ENCODE measurements at regions not wholly inside any gene's neighbourhood (a gene's known extent, or its start where the extent isn't known, plus 50 kb on each side); places are given as distances from the start of the nearest gene placed in this dataset.
"Not testable (repeated sequence)": the region's sequence is repeated elsewhere in the genome, so short reads cannot be mapped to it uniquely, and the experiment has no call there.

DNA sequence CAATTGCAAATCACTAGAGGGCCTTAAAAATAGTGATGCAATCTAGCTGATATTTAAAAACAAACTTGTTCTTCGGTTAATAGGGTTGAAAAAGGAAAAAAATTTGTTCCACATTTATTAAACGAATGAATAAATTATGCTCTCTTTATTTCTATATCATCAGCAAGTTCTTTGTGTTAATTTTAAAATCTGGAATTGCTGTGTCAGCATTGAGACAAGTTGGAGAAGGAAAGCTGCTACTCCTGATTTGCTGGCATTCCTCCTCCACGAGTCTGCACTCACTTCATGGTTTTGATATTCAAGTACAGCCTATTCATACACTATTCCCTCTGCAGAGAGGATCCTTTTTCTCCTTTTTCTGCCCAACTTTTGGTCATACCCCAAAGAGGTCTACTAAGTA is 117.6 kb downstream of the MRPL39 start:
- H3K4me3 ChIP-seq (ENCODE audit: low read depth, low read length): no peak overlapping the region
- no peak for DNase-seq (ENCODE audit: low read depth)
- TF ChIP-seq, protein P1, sequence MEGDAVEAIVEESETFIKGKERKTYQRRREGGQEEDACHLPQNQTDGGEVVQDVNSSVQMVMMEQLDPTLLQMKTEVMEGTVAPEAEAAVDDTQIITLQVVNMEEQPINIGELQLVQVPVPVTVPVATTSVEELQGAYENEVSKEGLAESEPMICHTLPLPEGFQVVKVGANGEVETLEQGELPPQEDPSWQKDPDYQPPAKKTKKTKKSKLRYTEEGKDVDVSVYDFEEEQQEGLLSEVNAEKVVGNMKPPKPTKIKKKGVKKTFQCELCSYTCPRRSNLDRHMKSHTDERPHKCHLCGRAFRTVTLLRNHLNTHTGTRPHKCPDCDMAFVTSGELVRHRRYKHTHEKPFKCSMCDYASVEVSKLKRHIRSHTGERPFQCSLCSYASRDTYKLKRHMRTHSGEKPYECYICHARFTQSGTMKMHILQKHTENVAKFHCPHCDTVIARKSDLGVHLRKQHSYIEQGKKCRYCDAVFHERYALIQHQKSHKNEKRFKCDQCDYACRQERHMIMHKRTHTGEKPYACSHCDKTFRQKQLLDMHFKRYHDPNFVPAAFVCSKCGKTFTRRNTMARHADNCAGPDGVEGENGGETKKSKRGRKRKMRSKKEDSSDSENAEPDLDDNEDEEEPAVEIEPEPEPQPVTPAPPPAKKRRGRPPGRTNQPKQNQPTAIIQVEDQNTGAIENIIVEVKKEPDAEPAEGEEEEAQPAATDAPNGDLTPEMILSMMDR (conservative IDR thresholded peaks at IDR 0.05; ENCODE audit: low read depth, low read length): no peak

DNA sequence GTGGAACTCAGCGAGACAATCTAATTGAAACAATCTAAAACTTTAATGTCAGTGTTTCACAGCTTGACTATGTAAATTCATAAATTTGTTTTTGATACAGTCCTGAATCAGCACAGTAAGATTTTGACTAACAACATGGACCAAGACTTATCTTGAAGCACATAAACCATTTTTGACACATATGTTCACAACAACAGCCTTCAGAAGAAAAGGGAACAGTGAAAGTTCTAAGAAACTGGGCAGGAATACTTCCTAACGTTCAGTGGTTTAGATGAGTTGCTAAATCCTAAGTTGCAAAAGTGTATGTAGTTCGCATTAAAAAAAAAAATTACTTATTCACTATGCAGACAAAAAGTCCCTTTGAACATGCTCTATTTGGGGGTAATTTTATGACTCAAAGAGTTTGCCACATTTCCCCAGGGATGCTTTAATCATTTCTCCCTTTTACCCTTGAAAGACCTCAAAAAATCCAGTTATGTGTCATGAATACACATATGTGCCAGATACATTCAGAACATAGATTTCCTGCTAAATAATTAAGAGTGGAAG is 120.2 kb downstream of the MRPL39 start:
- DNase-seq (ENCODE audit: low read depth): no peak
- TF ChIP-seq, protein P1 (conservative IDR thresholded peaks at IDR 0.05; ENCODE audit: low read depth, low read length): no peak
- no peak overlapping the region for H3K4me3 ChIP-seq (ENCODE audit: low read depth, low read length)

DNA sequence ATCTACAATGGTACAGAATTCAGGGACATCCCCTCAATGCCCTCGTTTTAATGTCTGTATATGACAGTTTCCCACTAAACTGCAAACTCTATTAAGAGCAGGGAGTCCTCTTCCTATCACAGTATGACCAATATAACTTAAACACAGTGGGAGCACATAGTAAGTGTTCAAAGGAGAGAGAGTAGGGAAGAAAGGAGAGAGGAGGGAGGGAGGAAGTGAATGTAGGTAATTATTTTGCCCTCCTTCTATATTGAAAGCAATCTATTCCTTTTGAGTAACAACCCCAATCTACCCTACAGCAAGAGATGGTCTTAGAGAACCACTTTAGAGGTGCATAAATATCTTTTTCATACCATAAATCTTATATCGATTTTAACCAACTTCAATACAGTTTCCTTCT is 121.4 kb downstream of the MRPL39 start:
- TF ChIP-seq, protein P1 (conservative IDR thresholded peaks at IDR 0.05; ENCODE audit: low read depth, low read length): no peak
- no peak for DNase-seq (ENCODE audit: low read depth)

DNA sequence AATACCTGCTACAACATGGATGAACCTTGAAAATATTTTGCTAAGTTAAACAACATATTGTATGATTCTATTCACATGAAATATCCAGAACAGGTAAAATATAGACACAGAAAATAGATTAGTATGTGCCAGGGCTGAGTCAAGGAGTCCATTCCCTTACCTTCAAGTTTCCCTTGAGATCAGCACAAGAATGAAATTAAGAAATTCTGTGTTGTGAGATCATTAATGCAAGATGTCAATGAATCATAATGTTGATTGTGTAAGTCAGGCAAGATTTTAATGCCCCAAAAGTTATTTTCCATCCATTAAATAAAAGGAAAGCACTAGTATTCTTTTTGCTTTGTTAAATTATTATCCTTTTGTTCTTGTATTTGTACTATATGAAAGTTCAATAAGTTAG is 139.4 kb downstream of the MRPL39 start:
- TF ChIP-seq, protein P1 (conservative IDR thresholded peaks at IDR 0.05; ENCODE audit: low read depth, low read length): no peak
- DNase-seq (ENCODE audit: low read depth): no peak
- H3K4me3 ChIP-seq (ENCODE audit: low read depth, low read length): no peak overlapping the region

More for the DNA sequence above, 121.4 kb downstream of the MRPL39 start:
- H3K4me3 ChIP-seq (ENCODE audit: low read depth, low read length): no peak overlapping the region

DNA sequence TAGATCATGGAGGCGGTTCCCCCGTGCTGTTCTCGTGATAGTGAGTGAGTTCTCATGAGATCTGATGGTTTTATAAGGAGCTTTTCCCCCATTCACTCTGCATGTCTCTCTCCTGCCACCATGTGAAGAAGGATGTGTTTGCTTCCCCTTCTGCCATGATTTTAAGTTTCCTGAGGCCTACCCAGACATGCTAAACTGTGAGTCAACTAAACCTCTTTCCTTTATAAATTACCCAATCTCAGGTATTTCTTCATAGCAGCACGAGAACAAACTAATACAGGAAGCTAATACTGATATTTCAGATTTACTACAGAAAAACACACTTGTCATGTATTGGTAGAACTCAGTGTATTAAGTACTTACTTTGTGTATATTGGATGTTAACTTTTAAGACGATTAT is 140.2 kb downstream of the MRPL39 start:
- not testable (repeated sequence) for DNase-seq (ENCODE audit: low read depth); H3K4me3 ChIP-seq (ENCODE audit: low read depth, low read length)

DNA sequence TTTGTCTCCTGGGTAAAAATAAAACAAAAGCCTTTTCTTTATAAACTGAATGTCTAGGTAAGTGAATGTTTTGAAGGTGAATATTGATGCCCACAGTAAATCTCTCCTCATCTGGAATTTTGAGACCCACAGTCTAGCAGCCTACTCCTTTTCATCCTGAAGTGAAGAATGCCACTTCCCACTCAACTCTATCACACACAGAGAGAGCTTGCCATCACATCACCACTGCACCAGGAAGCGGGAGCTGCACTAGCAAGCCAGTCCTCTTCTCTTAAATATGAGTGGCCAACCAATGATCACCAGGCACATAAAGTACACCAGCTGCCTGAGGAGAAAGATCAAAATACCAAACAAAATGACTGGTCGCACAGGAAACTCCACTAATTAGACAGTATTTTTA is 140.8 kb downstream of the MRPL39 start:
- TF ChIP-seq, protein P1 (conservative IDR thresholded peaks at IDR 0.05; ENCODE audit: low read depth, low read length): no peak
- no peak for DNase-seq (ENCODE audit: low read depth)

DNA sequence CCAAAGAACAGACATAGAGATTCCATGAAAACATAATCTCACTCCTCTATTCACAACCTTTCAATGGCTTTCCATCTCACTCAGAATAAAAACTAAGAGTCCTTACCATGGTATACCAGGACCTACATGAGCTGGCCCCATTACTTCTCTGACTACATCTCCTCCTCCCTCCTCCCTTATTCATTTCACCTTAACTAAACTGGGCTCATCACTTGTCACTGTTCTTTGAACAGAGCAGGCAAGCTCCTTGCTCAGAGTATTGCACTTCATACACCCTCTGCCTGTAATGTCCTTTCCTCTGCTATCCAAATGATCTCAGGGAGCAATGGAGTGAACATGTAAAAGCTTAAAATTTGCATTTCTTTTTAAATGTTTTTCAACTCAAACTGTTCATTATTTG is 142.0 kb downstream of the MRPL39 start:
- TF ChIP-seq, protein P1 (conservative IDR thresholded peaks at IDR 0.05; ENCODE audit: low read depth, low read length): no peak
- no peak overlapping the region for H3K4me3 ChIP-seq (ENCODE audit: low read depth, low read length)
- no peak for DNase-seq (ENCODE audit: low read depth)

More for the DNA sequence above, 140.8 kb downstream of the MRPL39 start:
- no peak overlapping the region for H3K4me3 ChIP-seq (ENCODE audit: low read depth, low read length)
